HL-60 (cell line): ENCODE measurements at regions not wholly inside any gene's neighbourhood (a gene's known extent, or its start where the extent isn't known, plus 50 kb on each side); places are given as distances from the start of the nearest gene placed in this dataset.

Experiments used
- DNase-seq, 2 experiments: peaks; one replicate each; pipeline ENCODE4 v3.0.0-alpha.2; 2010 to 2020; ENCODE audit warnings: low read depth in 1 of 2, low spot score in 1 of 2
- H3K27ac ChIP-seq: fragments of 250-450 bp; sonication (Bioruptor Pico); replicated peaks from 2 replicates; pipeline ENCODE4 v1.5.1; 2020; ENCODE audit warnings: mild to moderate bottlenecking, moderate library complexity
- H3K27me3 ChIP-seq: fragments of 250-450 bp; sonication (Bioruptor Pico); 2 replicates; pipeline ENCODE4 v1.5.1; 2021; ENCODE audit warnings: mild to moderate bottlenecking, moderate library complexity; ENCODE audit not compliant: insufficient read depth, poor library complexity, severe bottlenecking
- H3K4me3 ChIP-seq: replicated peaks from 2 replicates; pipeline ENCODE4 v1.5.1; 2011; ENCODE audit warnings: mild to moderate bottlenecking, control low read depth, low read length; ENCODE audit not compliant: insufficient read depth
- CTCF ChIP-seq: IDR thresholded peaks from one replicate; pipeline ENCODE4 v1.5.1; 2011; ENCODE audit warnings: low read length, control low read depth, inconsistent platforms; ENCODE audit not compliant: insufficient read depth
- GABPA ChIP-seq: IDR thresholded peaks from 2 replicates; pipeline ENCODE4 v1.6.1; 2012; ENCODE audit warnings: low read depth
- POLR2AphosphoS5 ChIP-seq: IDR thresholded peaks from 2 replicates; pipeline ENCODE4 v1.6.1; 2012; ENCODE audit warnings: low read depth
- REST ChIP-seq: IDR thresholded peaks from 2 replicates; pipeline ENCODE4 v1.6.1; 2012; ENCODE audit warnings: low read depth; ENCODE audit not compliant: insufficient replicate concordance
- SPI1 ChIP-seq: IDR thresholded peaks from 2 replicates; pipeline ENCODE4 v1.6.1; 2012; ENCODE audit warnings: low read depth, mild to moderate bottlenecking, borderline replicate concordance

GRCh38 chr5:179417016-179417415 lies 71.8 kb upstream of the ADAMTS2 start:
- Histone ChIP-seq H3K27me3 (no peaks in the 10 kb centered on the region), H3K27ac (no peak overlapping the region), H3K4me3 (no peak overlapping the region)
- DNase-seq: no peak
- TF ChIP-seq REST (no peak), GABPA (no peak), CTCF (no peak), SPI1 (no peak), POLR2AphosphoS5 (no peak)

- DNase-seq: no peak
- Histone ChIP-seq H3K27ac (no peak overlapping the region), H3K4me3 (no peak overlapping the region), H3K27me3 (no peaks in the 10 kb centered on the region)
- TF ChIP-seq SPI1 (no peak), CTCF (no peak)
Measured at GRCh38 chr5:179416114-179416822, 71.0 kb upstream of the ADAMTS2 start.

- no peak overlapping the region for H3K27ac ChIP-seq
- no peaks in the 10 kb centered on the region for H3K27me3 ChIP-seq
- no peak overlapping the region for H3K4me3 ChIP-seq
- TF ChIP-seq SPI1: no peak
- no peak for TF ChIP-seq GABPA
- TF ChIP-seq CTCF: no peak
- TF ChIP-seq POLR2AphosphoS5: no peak
- TF ChIP-seq REST: no peak
- DNase-seq: no peak
Measured at GRCh38 chr5:179415291-179416060, 70.2 kb upstream of the ADAMTS2 start.
